Heart right ventricle (tissue), 16 donors: ENCODE measurements at regions not wholly inside any gene's neighbourhood (a gene's known extent, or its start where the extent isn't known, plus 50 kb on each side); places are given as distances from the start of the nearest gene placed in this dataset.

Experiments
- ATAC-seq, 8 donors: fragments of 200-7000 bp; cut with Tn5 transposase; one replicate each; pipeline ENCODE4 v1.9.1; 2020; ENCODE audit warnings: mild to moderate bottlenecking in 8 of 8, moderate library complexity in 8 of 8, moderate number of reproducible peaks in 1 of 8
- DNase-seq, 2 donors: peaks; one replicate each; pipeline ENCODE4 v3.0.0-alpha.2; 2020
- H3K27ac ChIP-seq, 10 donors: fragments of 200-600 bp; sonication (generic) in 2 of 10; one replicate each; pipeline versions ENCODE4 v1.5.0 to v1.8.0; 2020 to 2022; ENCODE audit warnings: mild to moderate bottlenecking in 3 of 10
- H3K27me3 ChIP-seq, 7 donors: fragments of 200-600 bp; one replicate each; pipeline ENCODE4 v1.8.0; 2021 to 2022; ENCODE audit warnings: mild to moderate bottlenecking in 2 of 7
- H3K36me3 ChIP-seq, 9 donors: fragments of 200-600 bp; sonication (generic) in 1 of 9; one replicate each; pipeline versions ENCODE4 v1.5.0 to v1.8.0; 2020 to 2022; ENCODE audit warnings: mild to moderate bottlenecking in 2 of 9
- H3K4me1 ChIP-seq, 9 donors: fragments of 200-600 bp; sonication (generic) in 1 of 9; one replicate each; pipeline versions ENCODE4 v1.5.0 to v1.8.0; 2020 to 2022; ENCODE audit warnings: mild to moderate bottlenecking in 4 of 9
- H3K4me3 ChIP-seq, 10 donors: fragments of 200-600 bp; sonication (generic) in 2 of 10; one replicate each; pipeline versions ENCODE4 v1.5.0 to v1.8.0; 2020 to 2022; ENCODE audit warnings: mild to moderate bottlenecking in 7 of 10, moderate library complexity in 2 of 10
- H3K9me3 ChIP-seq, 11 donors: fragments of 200-600 bp in 10 of 11; sonication (generic) in 2 of 11; one replicate each; pipeline versions ENCODE4 v1.5.0 to v1.8.0; 2013 to 2022; ENCODE audit warnings: mild to moderate bottlenecking in 2 of 11, control low read depth in 1 of 11, moderate library complexity in 1 of 11
- CTCF ChIP-seq, 9 donors: fragments of 200-600 bp; sonication (generic) in 2 of 9; IDR thresholded peaks; one replicate each; pipeline versions ENCODE4 v1.5.0 to v1.8.0; 2021 to 2022; ENCODE audit warnings: antibody characterized with exemption in 9 of 9, mild to moderate bottlenecking in 5 of 9, moderate library complexity in 1 of 9
- WGBS, 2 donors: extraction: QIAGEN DNeasy Blood & Tissue Kit; methylation state at CpG; one replicate each; pipeline ENCODE4 v1.1.7; 2013; ENCODE audit warnings: inconsistent platforms in 1 of 2; 5-methylcytosine and 5-hydroxymethylcytosine counted together
- intact Hi-C, 10 donors: fragments of 100-400 bp; cut with DNase I; formaldehyde crosslinking; loops; one replicate each; pipeline versions ENCODE4 v1.11.1 to v1.14.2; 2022
- donor health status: Arrhythmogenic right ventricular cardiomyopathy.
- donor health status: ischemic (EF 13 %, LVEDD 7.1; RV severe dilation, severe dysfunction).
- donor health status: healthy with polysubstance abuse.
- donor health status: DM: no; HTN: yes; CAD: no.
- donor health status: DM: no; HTN: no; CAD: no.
- donor health status: ischemic (EF 25% LVEDD 6.9; RV normal size, moderate dysfunction).
- donor health status: ischemic (EF 25% LVEDD 5.7; RV mildly dilated, moderate dysfunction).
- donor health status: healthy.
- donor health status: DM: yes; HTN: yes; CAD: no.
- donor health status: Ischemic cardiomyopathy.
- donor health status: ischemic (EF 35%, LVEDD 5.7; RV mildly dilated, moderate dysfunction).
- donor health status: nonischemic (EF 11% LVEDD 7.7; RV severe dilation, severe dysfunction).
- donor health status: DM: yes; HTN: yes; CAD: no.
- donor health status: PGD.
- donor health status: ischemic (EF 29% LVEDD 5.4; RV normal size, mild dysfunction).
- donor health status: nonischemic (EF 23%, LVEDD 6.1; RV moderate dilation, normal function).

- 40 to 43% methylated on average over 3 of the region's 3 CpGs for WGBS, 2 donors
Observed at GRCh38 chr3:116863270-116863770, 153.7 kb downstream of the TUSC7 start.

GRCh38 chr3:116863822-116864589 is 154.4 kb downstream of the TUSC7 start:
- peaks cover 0 to 5% (median 0%) of the 10 kb centered on the region in 9 donors for H3K4me1 ChIP-seq
- ATAC-seq (peak in 1 of 8 donors; percentile 22), DNase-seq (no peak)
- H3K27me3 ChIP-seq, result peaks cover 0 to 46% (median 5%) of the 10 kb centered on the region in 7 donors
- no peak overlapping the region for H3K27ac ChIP-seq
- 5 to 9% methylated on average over 16 of the region's 16 CpGs for WGBS, 2 donors
- peak overlapping the region in 2 of 10 donors; percentile 0 to 12 for H3K4me3 ChIP-seq
- H3K36me3 ChIP-seq, result no peaks in the 10 kb centered on the region
- TF ChIP-seq CTCF (IDR thresholded peaks at IDR 0.05), result peak in 6 of 9 donors; percentile 23 to 52 (median 29)
- intact Hi-C loops, result loop anchor here in 1 of 10 donors (10.0 kb wide), 1 partner anchor 661 kb away; no protein-coding TSS in a partner anchor
- no peaks in the 10 kb centered on the region for H3K9me3 ChIP-seq

More at GRCh38 chr3:116863270-116863770, 153.7 kb downstream of the TUSC7 start:
- Histone ChIP-seq H3K36me3 (no peaks in the 10 kb centered on the region), H3K27me3 (peaks cover 0 to 46% (median 5%) of the 10 kb centered on the region in 7 donors), H3K4me3 (no peak overlapping the region), H3K27ac (no peak overlapping the region), H3K9me3 (no peaks in the 10 kb centered on the region), H3K4me1 (peaks cover 0 to 5% (median 0%) of the 10 kb centered on the region in 9 donors)
- DNase-seq, result no peak
- intact Hi-C loops, result loop anchor here in 1 of 10 donors (10.0 kb wide), 1 partner anchor 661 kb away; no protein-coding TSS in a partner anchor
- ATAC-seq, result no peak
- no peak for TF ChIP-seq CTCF (IDR thresholded peaks at IDR 0.05)

GRCh38 chr3:116864590-116864927 is 155.0 kb downstream of the TUSC7 start:
- Histone ChIP-seq H3K9me3 (no peaks in the 10 kb centered on the region), H3K27ac (no peak overlapping the region), H3K4me3 (no peak overlapping the region), H3K36me3 (no peaks in the 10 kb centered on the region), H3K27me3 (peaks cover 0 to 46% (median 5%) of the 10 kb centered on the region in 7 donors), H3K4me1 (peaks cover 0 to 5% (median 0%) of the 10 kb centered on the region in 9 donors)
- ATAC-seq (no peak), DNase-seq (no peak)
- no peak for TF ChIP-seq CTCF (IDR thresholded peaks at IDR 0.05)
- intact Hi-C loops, result loop anchor here in 1 of 10 donors (10.0 kb wide), 1 partner anchor 660 kb away; no protein-coding TSS in a partner anchor
- WGBS, 2 donors, result 21 to 26% methylated on average over 7 of the region's 7 CpGs

GRCh38 chr3:116870379-116870778 is 160.8 kb downstream of the TUSC7 start:
- Histone ChIP-seq H3K9me3 (peaks cover 0 to 6% (median 0%) of the 10 kb centered on the region in 11 donors), H3K27me3 (peaks cover 0 to 10% (median 0%) of the 10 kb centered on the region in 7 donors), H3K4me1 (no peaks in the 10 kb centered on the region), H3K36me3 (no peaks in the 10 kb centered on the region), H3K27ac (no peak overlapping the region), H3K4me3 (no peak overlapping the region)
- TF ChIP-seq CTCF (IDR thresholded peaks at IDR 0.05), result no peak
- intact Hi-C loops, result no loop called here
- 65 to 70% methylated on average over 4 of the region's 4 CpGs for WGBS, 2 donors
- ATAC-seq, result no peak
- DNase-seq, result no peak
